WTC11 (cell line): ENCODE measurements at regions not wholly inside any gene's neighbourhood (a gene's known extent, or its start where the extent isn't known, plus 50 kb on each side); places are given as distances from the start of the nearest gene placed in this dataset.

Experiments
- ESRRA ChIP-seq: sonication (generic); formaldehyde crosslinking; IDR thresholded peaks from 2 replicates; pipeline ENCODE4 v1.8.1; 2022; ENCODE audit warnings: mild to moderate bottlenecking, missing genetic modification reagents, borderline replicate concordance
- FOXK1 ChIP-seq: sonication (generic); formaldehyde crosslinking; IDR thresholded peaks from 2 replicates; pipeline ENCODE4 v1.8.0; 2022; ENCODE audit warnings: mild to moderate bottlenecking, moderate library complexity, missing genetic modification reagents
- PRRX2 ChIP-seq: fragments of 250-450 bp; sonication (Bioruptor Pico); IDR thresholded peaks from 2 replicates; pipeline ENCODE4 v1.8.0; 2021; ENCODE audit warnings: mild to moderate bottlenecking
- TP53 ChIP-seq: sonication (generic); formaldehyde crosslinking; IDR thresholded peaks from 2 replicates; pipeline ENCODE4 v1.8.1; 2023; ENCODE audit warnings: mild to moderate bottlenecking, missing genetic modification reagents
- TF ChIP-seq, protein P1 (sequence below): fragments of 200-600 bp; IDR thresholded peaks from 2 replicates; pipeline ENCODE4 v1.8.0; 2022; ENCODE audit warnings: antibody characterized with exemption
- TF ChIP-seq, protein P2 (sequence below): sonication (generic); formaldehyde crosslinking; IDR thresholded peaks from 2 replicates; pipeline ENCODE4 v1.8.1; 2022; ENCODE audit warnings: mild to moderate bottlenecking, missing genetic modification reagents, moderate library complexity, borderline replicate concordance
- TF ChIP-seq, protein P3 (sequence below): sonication (generic); formaldehyde crosslinking; IDR thresholded peaks from 2 replicates; pipeline ENCODE4 v1.8.1; 2023; ENCODE audit warnings: mild to moderate bottlenecking, missing genetic modification reagents, moderate library complexity
- TF ChIP-seq, protein P4 (sequence below): sonication (generic); formaldehyde crosslinking; IDR thresholded peaks from 2 replicates; pipeline ENCODE4 v1.8.0; 2022; ENCODE audit warnings: mild to moderate bottlenecking, missing genetic modification reagents

DNA sequence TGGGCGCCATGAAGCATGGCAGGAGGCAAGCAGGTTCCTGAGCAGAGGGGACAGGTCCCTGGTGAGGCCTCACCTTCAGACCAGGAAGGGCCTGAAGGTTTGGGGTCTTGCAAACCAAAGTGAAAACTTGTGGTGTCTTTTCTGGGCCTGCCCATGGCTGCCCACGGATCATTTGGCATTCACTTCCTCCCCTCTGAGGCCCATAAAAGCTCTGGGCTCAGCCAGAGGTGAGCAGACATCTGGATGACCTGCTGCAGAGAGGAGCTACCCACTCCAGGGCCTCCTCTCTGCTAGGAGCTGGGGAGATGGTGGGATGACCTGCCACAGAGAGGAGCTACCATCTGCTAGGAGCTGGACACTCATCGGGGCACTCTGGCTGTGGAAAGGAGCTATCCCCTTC is 112.9 kb upstream of the TMEM18 start:
- TF ChIP-seq, protein P1, sequence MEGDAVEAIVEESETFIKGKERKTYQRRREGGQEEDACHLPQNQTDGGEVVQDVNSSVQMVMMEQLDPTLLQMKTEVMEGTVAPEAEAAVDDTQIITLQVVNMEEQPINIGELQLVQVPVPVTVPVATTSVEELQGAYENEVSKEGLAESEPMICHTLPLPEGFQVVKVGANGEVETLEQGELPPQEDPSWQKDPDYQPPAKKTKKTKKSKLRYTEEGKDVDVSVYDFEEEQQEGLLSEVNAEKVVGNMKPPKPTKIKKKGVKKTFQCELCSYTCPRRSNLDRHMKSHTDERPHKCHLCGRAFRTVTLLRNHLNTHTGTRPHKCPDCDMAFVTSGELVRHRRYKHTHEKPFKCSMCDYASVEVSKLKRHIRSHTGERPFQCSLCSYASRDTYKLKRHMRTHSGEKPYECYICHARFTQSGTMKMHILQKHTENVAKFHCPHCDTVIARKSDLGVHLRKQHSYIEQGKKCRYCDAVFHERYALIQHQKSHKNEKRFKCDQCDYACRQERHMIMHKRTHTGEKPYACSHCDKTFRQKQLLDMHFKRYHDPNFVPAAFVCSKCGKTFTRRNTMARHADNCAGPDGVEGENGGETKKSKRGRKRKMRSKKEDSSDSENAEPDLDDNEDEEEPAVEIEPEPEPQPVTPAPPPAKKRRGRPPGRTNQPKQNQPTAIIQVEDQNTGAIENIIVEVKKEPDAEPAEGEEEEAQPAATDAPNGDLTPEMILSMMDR, result no peak
- TF ChIP-seq FOXK1 (CRISPR knock-in tag) (no peak), ESRRA (CRISPR knock-in tag) (no peak), PRRX2 (no peak), TP53 (no peak)
- TF ChIP-seq, protein P2, sequence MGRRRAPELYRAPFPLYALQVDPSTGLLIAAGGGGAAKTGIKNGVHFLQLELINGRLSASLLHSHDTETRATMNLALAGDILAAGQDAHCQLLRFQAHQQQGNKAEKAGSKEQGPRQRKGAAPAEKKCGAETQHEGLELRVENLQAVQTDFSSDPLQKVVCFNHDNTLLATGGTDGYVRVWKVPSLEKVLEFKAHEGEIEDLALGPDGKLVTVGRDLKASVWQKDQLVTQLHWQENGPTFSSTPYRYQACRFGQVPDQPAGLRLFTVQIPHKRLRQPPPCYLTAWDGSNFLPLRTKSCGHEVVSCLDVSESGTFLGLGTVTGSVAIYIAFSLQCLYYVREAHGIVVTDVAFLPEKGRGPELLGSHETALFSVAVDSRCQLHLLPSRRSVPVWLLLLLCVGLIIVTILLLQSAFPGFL (CRISPR knock-in tag), result no peak
- TF ChIP-seq, protein P3, sequence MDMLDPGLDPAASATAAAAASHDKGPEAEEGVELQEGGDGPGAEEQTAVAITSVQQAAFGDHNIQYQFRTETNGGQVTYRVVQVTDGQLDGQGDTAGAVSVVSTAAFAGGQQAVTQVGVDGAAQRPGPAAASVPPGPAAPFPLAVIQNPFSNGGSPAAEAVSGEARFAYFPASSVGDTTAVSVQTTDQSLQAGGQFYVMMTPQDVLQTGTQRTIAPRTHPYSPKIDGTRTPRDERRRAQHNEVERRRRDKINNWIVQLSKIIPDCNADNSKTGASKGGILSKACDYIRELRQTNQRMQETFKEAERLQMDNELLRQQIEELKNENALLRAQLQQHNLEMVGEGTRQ (CRISPR knock-in tag), result no peak
- TF ChIP-seq, protein P4, sequence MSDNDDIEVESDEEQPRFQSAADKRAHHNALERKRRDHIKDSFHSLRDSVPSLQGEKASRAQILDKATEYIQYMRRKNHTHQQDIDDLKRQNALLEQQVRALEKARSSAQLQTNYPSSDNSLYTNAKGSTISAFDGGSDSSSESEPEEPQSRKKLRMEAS (CRISPR knock-in tag), result no peak
